Loucy (cell line): ENCODE measurements at regions not wholly inside any gene's neighbourhood (a gene's known extent, or its start where the extent isn't known, plus 50 kb on each side); places are given as distances from the start of the nearest gene placed in this dataset.

Source experiments
- H2AFZ ChIP-seq: fragments of 200-600 bp; sonication (generic); 2 replicates; pipeline ENCODE4 v1.6.0; 2016; ENCODE audit warnings: antibody characterized with exemption, mild to moderate bottlenecking, low read length, moderate library complexity
- H3F3A ChIP-seq: fragments of 200-600 bp; 2 replicates; pipeline ENCODE4 v1.6.0; 2016; ENCODE audit warnings: antibody characterized with exemption, low read depth, mild to moderate bottlenecking
- H3K27me3 ChIP-seq: fragments of 200-600 bp; sonication (generic); 2 replicates; pipeline ENCODE4 v1.6.1; 2014; ENCODE audit warnings: low read length, mild to moderate bottlenecking; ENCODE audit not compliant: insufficient read depth, poor library complexity, severe bottlenecking
- H3K36me3 ChIP-seq: fragments of 200-600 bp; sonication (generic); 2 replicates; pipeline ENCODE4 v1.6.1; 2016; ENCODE audit warnings: low read length; ENCODE audit not compliant: insufficient read depth
- H3K4me1 ChIP-seq: fragments of 200-600 bp; sonication (generic); 2 replicates; pipeline ENCODE4 v1.5.1; 2014; ENCODE audit warnings: low read length, mild to moderate bottlenecking; ENCODE audit not compliant: insufficient read depth, poor library complexity, severe bottlenecking
- H3K4me2 ChIP-seq: fragments of 200-600 bp; sonication (generic); 2 replicates; pipeline ENCODE4 v1.6.0; 2014; ENCODE audit warnings: antibody characterized with exemption, low read length, low read depth, mild to moderate bottlenecking; ENCODE audit not compliant: poor library complexity, severe bottlenecking
- H3K4me3 ChIP-seq: fragments of 200-600 bp; sonication (generic); 2 replicates; pipeline ENCODE4 v1.5.1; 2014; ENCODE audit warnings: low read length, mild to moderate bottlenecking, mixed read lengths; ENCODE audit not compliant: poor library complexity, severe bottlenecking
- H3K79me2 ChIP-seq: fragments of 200-600 bp; sonication (generic); 2 replicates; pipeline ENCODE4 v1.6.1; 2014; ENCODE audit warnings: low read length; ENCODE audit not compliant: insufficient read depth
- H3K9ac ChIP-seq: fragments of 200-600 bp; sonication (generic); 2 replicates; pipeline ENCODE4 v1.6.0; 2014; ENCODE audit warnings: mild to moderate bottlenecking, low read depth, low read length, moderate library complexity; ENCODE audit not compliant: poor library complexity, severe bottlenecking
- H3K9me2 ChIP-seq: fragments of 200-600 bp; sonication (generic); replicated peaks from 2 replicates; pipeline ENCODE4 v1.6.1; 2016; ENCODE audit warnings: low read depth, low read length, mixed read lengths
- H3K9me3 ChIP-seq: fragments of 200-600 bp; sonication (generic); 2 replicates; pipeline ENCODE4 v1.6.1; 2014; ENCODE audit warnings: mild to moderate bottlenecking, antibody characterized with exemption, low read length, low read depth; ENCODE audit not compliant: insufficient read depth
- H4K20me1 ChIP-seq: fragments of 200-600 bp; sonication (generic); 2 replicates; pipeline ENCODE4 v1.6.0; 2014; ENCODE audit warnings: antibody characterized with exemption, low read length, mild to moderate bottlenecking; ENCODE audit not compliant: insufficient read depth, poor library complexity, severe bottlenecking
- CTCF ChIP-seq: fragments of 200-600 bp; sonication (generic); conservative IDR thresholded peaks from 2 replicates; pipeline ENCODE4 v1.5.1; 2014; ENCODE audit warnings: mild to moderate bottlenecking, antibody characterized with exemption, low read length
- EZH2phosphoT487 ChIP-seq: fragments of 200-600 bp; IDR thresholded peaks from 2 replicates; pipeline ENCODE4 v1.6.1; 2018; ENCODE audit warnings: antibody characterized with exemption, mild to moderate bottlenecking, moderate library complexity, borderline replicate concordance

DNA sequence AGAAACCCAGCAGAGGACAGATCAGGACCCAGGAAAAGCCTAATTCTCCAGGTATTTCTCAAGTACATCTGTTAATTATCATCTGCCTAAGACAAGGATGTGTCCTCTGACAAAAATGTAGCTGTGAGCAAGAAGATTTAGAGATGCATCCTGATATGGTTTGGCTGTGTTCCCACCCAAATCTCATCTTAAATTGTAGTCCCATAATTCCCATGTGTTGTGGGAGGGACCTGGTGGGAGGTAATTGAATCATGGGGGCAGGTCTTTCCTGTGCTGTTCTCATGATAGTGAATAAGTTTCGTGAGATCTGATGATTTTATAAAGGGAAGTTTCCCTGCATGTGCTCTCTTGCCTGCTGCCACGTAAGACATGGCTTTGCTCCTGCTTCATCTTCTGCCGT is 381.8 kb downstream of the BUD13 start:
- Histone ChIP-seq H3K9me2 (no peaks in the 10 kb centered on the region), H2AFZ (no peak overlapping the region), H3K36me3 (no peaks in the 10 kb centered on the region), H3F3A (no peaks in the 10 kb centered on the region), H3K79me2 (no peaks in the 10 kb centered on the region), H3K4me3 (no peak overlapping the region), H3K4me2 (no peak overlapping the region), H3K9me3 (no peaks in the 10 kb centered on the region; the same call in 1 of the 2 replicates), H3K4me1 (no peaks in the 10 kb centered on the region), H3K9ac (no peak overlapping the region), H4K20me1 (no peaks in the 10 kb centered on the region), H3K27me3 (no peaks in the 10 kb centered on the region)
- TF ChIP-seq EZH2phosphoT487, result no peak
- no peak for TF ChIP-seq CTCF

DNA sequence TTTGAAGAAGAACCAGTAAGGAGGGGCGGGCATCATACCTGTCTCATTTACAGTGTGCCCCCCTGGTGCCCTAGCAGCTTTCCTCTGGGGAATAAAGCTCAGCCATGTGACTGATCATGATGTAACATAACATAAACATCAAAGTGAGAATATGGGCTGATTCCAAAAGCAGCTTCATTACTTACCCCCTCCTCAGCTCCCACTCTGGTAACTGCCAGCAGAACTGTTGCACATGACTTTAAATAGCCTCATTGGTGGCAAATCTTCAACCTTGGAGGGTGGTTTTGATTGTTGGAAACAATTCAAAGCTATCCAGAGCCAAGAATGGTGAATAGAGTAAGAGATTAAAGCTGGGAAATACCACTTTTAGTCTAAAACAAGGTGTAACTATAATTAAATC is 384.6 kb downstream of the BUD13 start:
- Histone ChIP-seq H3K79me2 (no peaks in the 10 kb centered on the region), H3K9me3 (no peaks in the 10 kb centered on the region), H2AFZ (no peak overlapping the region), H4K20me1 (no peaks in the 10 kb centered on the region), H3K4me1 (no peaks in the 10 kb centered on the region), H3F3A (no peaks in the 10 kb centered on the region), H3K27me3 (no peaks in the 10 kb centered on the region), H3K4me3 (no peak overlapping the region), H3K36me3 (no peaks in the 10 kb centered on the region), H3K9ac (no peak overlapping the region), H3K9me2 (no peaks in the 10 kb centered on the region), H3K4me2 (no peak overlapping the region)
- TF ChIP-seq CTCF (no peak), EZH2phosphoT487 (no peak)

DNA sequence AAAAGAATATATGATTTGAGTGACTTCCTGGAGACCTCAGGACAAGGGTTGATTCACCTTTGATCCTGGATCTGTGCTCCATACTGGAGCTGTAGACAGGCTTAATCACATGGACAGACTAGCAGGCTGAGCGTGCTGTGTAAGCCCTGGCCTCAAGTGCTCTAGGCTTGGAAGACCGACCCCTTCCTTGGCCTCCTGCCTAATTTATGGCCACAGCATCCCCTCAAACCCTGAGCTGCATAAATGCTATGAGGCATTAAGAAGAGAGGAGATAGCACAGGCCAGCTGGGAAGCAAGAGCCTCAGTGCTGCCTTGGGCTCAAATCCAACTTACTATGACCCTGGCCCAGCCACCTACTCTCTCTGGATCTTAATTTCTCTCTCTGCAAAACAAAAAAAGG is 385.1 kb downstream of the BUD13 start:
- Histone ChIP-seq H3F3A (no peaks in the 10 kb centered on the region), H4K20me1 (no peaks in the 10 kb centered on the region), H3K9me2 (no peaks in the 10 kb centered on the region), H3K27me3 (no peaks in the 10 kb centered on the region), H3K4me3 (no peak overlapping the region), H3K79me2 (no peaks in the 10 kb centered on the region), H3K36me3 (no peaks in the 10 kb centered on the region), H3K9me3 (no peaks in the 10 kb centered on the region), H2AFZ (no peak overlapping the region), H3K4me2 (no peak overlapping the region), H3K9ac (no peak overlapping the region), H3K4me1 (no peaks in the 10 kb centered on the region)
- no peak for TF ChIP-seq CTCF
